PC-9 (cell line): ENCODE measurements at regions not wholly inside any gene's neighbourhood (a gene's known extent, or its start where the extent isn't known, plus 50 kb on each side); places are given as distances from the start of the nearest gene placed in this dataset.

Experiments used
- CTCF ChIP-seq: fragments of 200-600 bp; sonication (generic); conservative IDR thresholded peaks from 2 replicates; pipeline ENCODE4 v1.6.1; 2017; ENCODE audit warnings: mixed run types, antibody characterized with exemption, mild to moderate bottlenecking, moderate library complexity
- EZH2 ChIP-seq: fragments of 200-600 bp; sonication (generic); IDR thresholded peaks from 2 replicates; pipeline ENCODE4 v1.8.0; 2017; ENCODE audit warnings: antibody characterized with exemption, low read depth

GRCh38 chr6:169847141-169847674 is 95.8 kb downstream of the ERMARD start:
- TF ChIP-seq EZH2 (no peak), CTCF (no peak)
